ENCODE measurements at regions not wholly inside any gene's neighbourhood (a gene's known extent, or its start where the extent isn't known, plus 50 kb on each side); places are given as distances from the start of the nearest gene placed in this dataset.

DNA sequence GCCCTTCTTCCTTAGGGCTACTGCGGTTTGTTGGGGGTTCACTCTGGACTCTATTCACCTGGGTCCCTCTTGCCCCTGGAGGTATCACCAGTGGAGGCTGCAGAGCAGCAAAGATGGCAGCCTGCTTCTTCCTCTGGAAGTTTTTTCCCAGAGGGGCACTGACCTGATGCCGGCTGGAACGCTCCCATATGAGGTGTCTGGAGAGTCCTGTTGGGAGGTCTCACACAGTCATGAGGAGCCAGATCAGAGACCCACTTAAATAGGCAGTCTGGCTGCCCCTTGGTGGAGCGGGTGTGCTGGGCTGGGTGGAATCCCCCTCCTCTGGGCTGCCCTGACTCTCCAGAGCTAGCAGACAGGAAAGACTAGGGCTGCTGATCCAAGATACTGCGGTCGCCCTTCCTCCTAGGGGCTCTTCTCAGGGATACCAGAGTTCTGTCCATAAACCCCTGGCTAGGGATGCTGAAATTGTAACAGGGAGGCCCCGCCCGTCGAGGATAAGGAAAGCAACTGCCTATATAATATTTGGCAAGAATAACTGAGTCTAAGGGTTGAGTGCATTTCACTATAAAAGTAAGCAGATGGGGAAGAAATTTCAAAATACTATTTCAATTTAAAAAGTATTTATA lies 140.7 kb downstream of the NOL4 start:
- Histone ChIP-seq H3K4me2 (no peak overlapping the region), H3K27ac (no peak overlapping the region), H3K9ac (no peak overlapping the region), H3K79me2 (ENCODE audit: insufficient read depth, low read depth) (no peaks in the 10 kb centered on the region), H2AFZ (ENCODE audit: low read depth) (no peak overlapping the region), H3K27me3 (ENCODE audit: insufficient read depth, low read depth) (no peaks in the 10 kb centered on the region), H3K4me3 (IDR thresholded peaks at IDR 0.05; ENCODE audit: insufficient read depth, low read depth, low read length) (no peak overlapping the region), H3K36me3 (ENCODE audit: insufficient read depth) (no peaks in the 10 kb centered on the region), H4K20me1 (ENCODE audit: insufficient read depth) (no peaks in the 10 kb centered on the region), H3K4me1 (ENCODE audit: low read depth, poor library complexity, severe bottlenecking) (no peaks in the 10 kb centered on the region)
- TF ChIP-seq CTCF (conservative IDR thresholded peaks at IDR 0.05; ENCODE audit: low read depth, low read length) = no peak

DNA sequence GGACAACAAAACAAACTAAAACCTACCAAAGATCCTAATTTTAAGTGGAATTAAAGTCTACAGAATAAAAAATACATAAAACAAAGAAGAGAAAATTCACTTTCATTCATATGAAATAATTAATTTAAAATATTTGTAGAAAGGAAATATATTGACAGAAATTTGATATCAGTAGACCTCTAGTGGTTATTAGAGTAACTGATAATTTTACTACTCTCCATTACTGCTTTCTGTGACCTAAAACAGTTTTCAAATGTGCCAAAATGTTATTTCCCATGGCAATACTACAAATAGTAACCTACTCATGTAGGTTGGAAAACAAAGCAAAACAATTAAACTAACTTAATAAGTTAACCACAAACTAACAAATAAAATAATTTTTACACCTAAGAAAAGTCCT lies 147.1 kb downstream of the NOL4 start:
- Histone ChIP-seq H3K27ac (no peak overlapping the region), H4K20me1 (ENCODE audit: insufficient read depth) (no peaks in the 10 kb centered on the region), H3K4me1 (ENCODE audit: low read depth, poor library complexity, severe bottlenecking) (no peaks in the 10 kb centered on the region), H3K4me3 (IDR thresholded peaks at IDR 0.05; ENCODE audit: insufficient read depth, low read depth, low read length) (no peak overlapping the region), H3K9ac (no peak overlapping the region), H2AFZ (ENCODE audit: low read depth) (no peak overlapping the region), H3K36me3 (ENCODE audit: insufficient read depth) (no peaks in the 10 kb centered on the region), H3K4me2 (no peak overlapping the region), H3K27me3 (ENCODE audit: insufficient read depth, low read depth) (no peaks in the 10 kb centered on the region), H3K79me2 (ENCODE audit: insufficient read depth, low read depth) (no peaks in the 10 kb centered on the region)
- no peak; the same call in 1 of the 2 replicates for TF ChIP-seq CTCF (conservative IDR thresholded peaks at IDR 0.05; ENCODE audit: low read depth, low read length)

GRCh38 chr18:34075963-34076860 lies 148.5 kb downstream of the NOL4 start:
- Histone ChIP-seq H2AFZ (ENCODE audit: low read depth) (no peak overlapping the region), H3K79me2 (ENCODE audit: insufficient read depth, low read depth) (no peaks in the 10 kb centered on the region), H4K20me1 (ENCODE audit: insufficient read depth) (no peaks in the 10 kb centered on the region), H3K27me3 (ENCODE audit: insufficient read depth, low read depth) (no peaks in the 10 kb centered on the region), H3K36me3 (ENCODE audit: insufficient read depth) (no peaks in the 10 kb centered on the region), H3K4me3 (IDR thresholded peaks at IDR 0.05; ENCODE audit: insufficient read depth, low read depth, low read length) (no peak overlapping the region), H3K27ac (no peak overlapping the region), H3K4me2 (no peak overlapping the region), H3K4me1 (ENCODE audit: low read depth, poor library complexity, severe bottlenecking) (no peaks in the 10 kb centered on the region), H3K9ac (no peak overlapping the region)
- no peak for TF ChIP-seq CTCF (conservative IDR thresholded peaks at IDR 0.05; ENCODE audit: low read depth, low read length)

- no peak overlapping the region for H3K27ac ChIP-seq
- no peak overlapping the region for H3K9ac ChIP-seq
- H4K20me1 ChIP-seq (ENCODE audit: insufficient read depth) = no peaks in the 10 kb centered on the region
- H2AFZ ChIP-seq (ENCODE audit: low read depth) = no peak overlapping the region
- TF ChIP-seq CTCF (conservative IDR thresholded peaks at IDR 0.05; ENCODE audit: low read depth, low read length) = no peak
- no peak overlapping the region for H3K4me3 ChIP-seq (IDR thresholded peaks at IDR 0.05; ENCODE audit: insufficient read depth, low read depth, low read length)
- H3K4me1 ChIP-seq (ENCODE audit: low read depth, poor library complexity, severe bottlenecking) = no peaks in the 10 kb centered on the region
- H3K4me2 ChIP-seq = no peak overlapping the region
- H3K79me2 ChIP-seq (ENCODE audit: insufficient read depth, low read depth) = no peaks in the 10 kb centered on the region
- no peaks in the 10 kb centered on the region for H3K27me3 ChIP-seq (ENCODE audit: insufficient read depth, low read depth)
- no peaks in the 10 kb centered on the region for H3K36me3 ChIP-seq (ENCODE audit: insufficient read depth)
These were observed 163.5 kb downstream of the NOL4 start for GRCh38 chr18:34061226-34061625.

Measured in KMS-11 (cell line).